ENCODE measurements at regions not wholly inside any gene's neighbourhood (a gene's known extent, or its start where the extent isn't known, plus 50 kb on each side); places are given as distances from the start of the nearest gene placed in this dataset.

DNA sequence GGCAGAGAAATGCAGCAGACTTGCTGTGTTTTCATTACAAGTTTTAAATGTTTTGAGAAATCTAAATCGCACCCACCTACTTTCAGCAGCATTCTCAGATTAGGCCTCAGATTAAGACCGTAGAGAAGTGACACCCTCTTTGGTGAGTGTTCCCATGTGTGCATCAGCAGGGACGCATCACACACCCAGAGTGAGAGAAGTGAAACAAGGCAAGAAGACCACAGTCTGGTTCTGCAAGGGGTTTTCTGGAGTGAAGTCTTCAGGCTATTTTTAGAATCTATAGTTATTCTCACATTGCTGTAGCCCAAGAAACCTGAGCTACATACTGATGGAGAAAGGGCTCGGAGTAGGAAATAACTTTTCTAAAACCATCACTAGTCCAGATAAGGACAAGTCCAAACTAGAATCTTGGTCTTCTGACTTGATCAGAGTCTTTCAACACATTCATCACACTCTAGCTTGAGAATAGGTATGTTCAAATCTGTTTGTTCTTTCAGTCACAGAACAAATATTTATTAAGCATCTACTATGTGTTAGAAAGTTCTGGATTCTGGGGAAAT lies 1216.6 kb upstream of the PIK3C3 start:
- in situ Hi-C loops (cut with MboI; ENCODE audit: low sequenced_read_pairs) = no loop called here

DNA sequence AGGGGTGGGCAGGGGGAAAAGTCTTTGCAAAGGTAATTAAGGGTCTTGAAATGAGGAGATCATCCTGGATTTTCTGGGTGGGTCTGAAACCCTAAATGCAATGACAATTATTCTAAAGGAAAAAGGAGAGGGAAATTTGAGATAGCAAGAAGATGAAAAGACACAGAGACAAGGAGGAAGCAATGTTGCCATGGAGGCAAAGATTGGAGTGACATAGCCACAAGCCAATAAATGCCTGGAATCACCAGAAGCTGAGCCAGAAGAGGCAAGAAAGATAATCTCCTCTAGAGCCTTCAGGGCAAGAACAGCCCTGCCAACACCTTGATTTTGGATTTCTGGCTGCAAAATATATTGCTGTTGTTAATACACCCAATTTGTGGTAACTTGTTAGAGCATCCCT lies 1246.3 kb upstream of the PIK3C3 start:
- in situ Hi-C loops (cut with MboI; ENCODE audit: low sequenced_read_pairs) = no loop called here

DNA sequence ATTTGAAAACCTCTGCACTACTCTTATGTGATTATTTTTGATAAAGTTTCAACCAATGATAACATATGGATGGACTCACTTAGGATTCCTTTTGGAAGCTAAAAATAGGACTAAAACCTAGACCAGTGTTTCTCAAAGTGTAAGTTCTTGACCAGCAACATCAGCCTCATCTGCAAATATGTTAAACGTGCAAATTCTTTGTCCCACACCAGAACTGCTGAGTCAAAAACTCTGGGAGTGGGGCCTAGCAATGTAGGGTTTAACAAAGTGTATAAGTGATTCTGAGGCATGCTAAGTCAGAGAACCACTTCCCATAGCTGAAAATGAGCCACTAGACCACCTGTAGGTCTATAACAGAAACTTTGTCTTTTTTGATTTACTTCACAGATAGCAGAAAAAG lies 1247.2 kb upstream of the PIK3C3 start:
- in situ Hi-C loops (cut with MboI; ENCODE audit: low sequenced_read_pairs) = no loop called here

DNA sequence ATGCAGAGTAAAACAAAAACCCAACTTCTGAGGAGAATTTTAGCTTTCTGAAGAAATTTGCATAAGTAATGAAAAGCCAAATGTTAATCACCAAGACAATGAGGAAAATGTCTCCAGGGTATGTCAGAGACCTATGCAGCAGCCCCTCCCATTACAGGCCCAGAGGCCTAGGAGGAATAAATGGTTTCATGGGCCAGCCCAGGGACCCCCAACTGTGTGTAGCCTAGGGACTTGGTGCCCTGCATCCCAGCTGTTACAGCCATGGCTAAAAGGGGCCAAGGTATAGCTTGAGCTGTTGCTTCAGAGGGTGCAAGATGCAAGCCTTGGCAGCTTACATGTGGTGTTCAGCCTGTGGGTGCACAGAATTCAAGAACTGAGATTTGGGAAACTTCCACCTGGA lies 1256.9 kb upstream of the PIK3C3 start:
- in situ Hi-C loops (cut with MboI; ENCODE audit: low sequenced_read_pairs) = no loop called here

DNA sequence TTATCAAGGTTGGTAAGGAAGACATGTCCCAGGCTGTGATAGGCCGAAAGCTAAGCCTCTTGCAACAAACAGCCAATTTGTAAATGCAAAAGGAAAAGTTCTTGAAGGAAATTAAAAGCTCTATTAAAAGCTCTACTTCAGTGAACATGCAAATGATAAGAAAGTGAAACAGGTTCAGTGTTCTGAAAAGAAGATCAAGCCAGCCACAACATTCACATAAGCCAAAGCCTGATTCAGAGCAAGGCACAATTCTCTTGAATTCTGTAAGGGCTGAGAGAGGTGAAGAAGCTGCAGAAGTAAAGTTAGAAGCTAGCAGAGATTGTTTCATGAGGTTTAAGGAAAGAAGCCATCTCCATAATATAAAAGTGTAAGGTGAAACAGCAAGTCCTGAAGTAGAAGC lies 1259.5 kb upstream of the PIK3C3 start:
- in situ Hi-C loops (cut with MboI; ENCODE audit: low sequenced_read_pairs) = no loop called here

DNA sequence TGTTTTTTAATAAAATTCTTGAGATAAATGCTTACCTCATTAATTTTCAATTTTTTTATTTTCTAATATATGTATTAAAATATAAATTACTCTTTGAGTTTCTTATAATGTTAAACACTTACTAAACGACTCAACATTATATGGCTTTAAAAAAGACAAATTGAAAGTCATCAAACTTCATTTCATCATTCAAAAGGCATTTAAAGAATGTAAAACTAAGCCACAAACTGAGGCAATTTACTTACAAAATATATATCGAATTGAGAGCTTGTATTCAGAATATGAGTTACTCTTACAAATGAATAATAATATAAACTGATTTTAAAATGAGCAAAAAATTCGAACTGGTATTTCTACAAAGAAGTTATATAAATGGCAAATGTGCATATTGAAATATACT lies 1262.2 kb upstream of the PIK3C3 start:
- in situ Hi-C loops (cut with MboI; ENCODE audit: low sequenced_read_pairs) = no loop called here

DNA sequence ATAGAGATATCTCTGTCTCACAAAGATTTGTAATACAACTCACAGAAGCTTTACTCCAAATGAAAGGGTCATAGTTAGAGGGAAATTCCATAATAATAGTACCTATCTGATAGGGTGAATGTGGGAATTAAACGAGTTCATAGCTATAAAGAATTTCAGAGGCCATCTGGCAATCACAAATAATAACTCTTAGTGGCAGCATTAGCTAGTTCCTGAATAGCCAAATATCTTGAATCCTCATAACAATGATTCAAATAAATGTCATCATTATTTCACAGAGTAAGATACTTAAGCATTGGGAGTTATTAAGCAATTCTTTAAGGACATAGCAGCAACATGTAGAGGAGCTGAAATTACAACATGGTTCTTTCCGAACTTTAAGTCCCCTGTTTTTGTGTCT lies 1265.0 kb upstream of the PIK3C3 start:
- in situ Hi-C loops (cut with MboI; ENCODE audit: low sequenced_read_pairs) = no loop called here

DNA sequence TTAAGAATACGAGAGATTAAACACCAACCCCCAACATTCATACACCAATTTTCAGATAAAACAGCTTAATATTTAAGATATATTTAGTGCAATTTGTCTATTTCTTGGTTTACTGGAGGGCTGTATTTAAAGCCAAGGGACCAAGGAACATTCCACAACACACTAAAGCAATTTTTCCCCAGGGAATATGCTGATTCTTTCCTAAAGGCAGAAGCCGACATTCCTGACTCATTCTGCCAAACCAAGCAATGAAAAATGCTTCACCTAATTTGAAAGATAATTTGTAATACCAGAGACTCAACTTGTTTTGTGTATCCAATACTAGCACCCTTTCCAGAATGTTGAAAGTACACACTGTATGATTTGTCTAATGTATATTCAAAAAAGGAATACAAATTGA lies 1267.6 kb upstream of the PIK3C3 start:
- in situ Hi-C loops (cut with MboI; ENCODE audit: low sequenced_read_pairs) = no loop called here

DNA sequence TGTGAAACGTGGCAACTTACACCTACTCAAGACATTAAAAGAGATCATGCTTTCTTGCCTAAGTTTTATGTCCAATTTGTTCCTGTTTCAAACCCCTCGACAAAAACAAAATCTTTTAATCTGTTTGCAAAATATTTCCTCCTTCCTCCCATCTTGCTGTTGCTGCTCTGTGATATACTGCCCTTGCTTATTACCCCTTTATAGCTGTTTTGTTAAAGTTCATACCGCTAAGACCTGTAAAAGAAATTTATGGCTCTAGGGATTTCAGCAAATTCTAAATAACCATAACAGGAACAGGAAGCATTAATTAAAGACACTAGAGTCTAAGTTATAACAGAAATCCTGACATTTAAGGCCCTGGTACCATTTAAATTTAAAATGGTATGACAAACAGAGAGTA lies 1268.2 kb upstream of the PIK3C3 start:
- in situ Hi-C loops (cut with MboI; ENCODE audit: low sequenced_read_pairs) = no loop called here

DNA sequence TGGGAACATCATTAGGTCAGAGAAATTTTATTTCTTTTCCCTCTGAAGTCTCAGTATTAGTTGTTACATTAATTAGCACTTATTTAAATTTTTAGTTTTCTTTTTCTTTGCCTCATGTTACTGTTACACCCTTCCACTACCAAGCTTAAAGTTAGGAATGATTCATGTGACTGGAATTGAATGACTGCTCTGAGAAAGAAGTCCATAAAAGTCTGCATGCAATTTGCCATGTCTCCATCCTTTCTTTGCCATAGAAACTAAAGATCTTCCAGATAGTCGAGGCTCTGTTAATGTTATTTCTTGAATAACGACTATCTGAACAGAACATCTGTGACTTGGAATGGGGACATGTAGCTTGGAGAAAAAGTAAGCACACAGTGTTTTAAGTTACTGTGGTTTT lies 1269.8 kb upstream of the PIK3C3 start:
- in situ Hi-C loops (cut with MboI; ENCODE audit: low sequenced_read_pairs) = no loop called here

DNA sequence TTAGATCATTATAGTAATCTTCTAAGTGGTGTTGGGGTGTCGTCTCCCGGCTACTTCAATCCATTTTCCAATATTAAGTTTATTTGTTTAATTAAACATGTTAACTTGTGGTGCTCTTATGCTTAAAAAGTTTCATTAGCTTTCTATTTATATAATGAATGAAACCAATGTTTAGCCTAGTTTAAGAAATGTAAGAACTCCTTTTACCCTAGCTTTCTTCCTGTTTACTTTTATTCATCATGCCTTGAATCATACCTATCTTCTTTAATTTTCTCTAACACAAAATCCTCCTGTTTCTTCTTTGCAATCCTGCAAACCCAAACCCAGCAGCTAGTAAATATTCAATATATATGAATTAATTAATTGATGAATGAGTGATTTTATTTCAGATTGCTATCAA lies 1276.7 kb upstream of the PIK3C3 start:
- in situ Hi-C loops (cut with MboI; ENCODE audit: low sequenced_read_pairs) = no loop called here

DNA sequence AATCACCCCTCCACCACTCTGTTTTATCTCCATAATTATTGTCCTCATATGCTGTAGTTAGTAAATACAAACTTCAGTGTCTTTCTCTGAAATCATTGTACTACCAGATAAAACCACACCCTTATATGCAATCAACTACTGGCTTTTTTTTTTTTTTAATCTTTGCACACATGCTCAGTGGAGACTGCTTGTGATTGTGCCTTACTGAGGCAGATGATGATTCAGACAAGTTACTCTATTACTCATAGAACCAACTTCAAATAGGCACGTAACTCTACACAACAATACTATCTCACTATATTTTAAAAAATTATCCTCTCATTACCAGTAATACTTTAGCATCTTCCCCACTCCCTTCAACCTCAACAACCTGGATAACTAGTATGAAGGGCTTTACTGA lies 1278.4 kb upstream of the PIK3C3 start:
- in situ Hi-C loops (cut with MboI; ENCODE audit: low sequenced_read_pairs) = no loop called here

DNA sequence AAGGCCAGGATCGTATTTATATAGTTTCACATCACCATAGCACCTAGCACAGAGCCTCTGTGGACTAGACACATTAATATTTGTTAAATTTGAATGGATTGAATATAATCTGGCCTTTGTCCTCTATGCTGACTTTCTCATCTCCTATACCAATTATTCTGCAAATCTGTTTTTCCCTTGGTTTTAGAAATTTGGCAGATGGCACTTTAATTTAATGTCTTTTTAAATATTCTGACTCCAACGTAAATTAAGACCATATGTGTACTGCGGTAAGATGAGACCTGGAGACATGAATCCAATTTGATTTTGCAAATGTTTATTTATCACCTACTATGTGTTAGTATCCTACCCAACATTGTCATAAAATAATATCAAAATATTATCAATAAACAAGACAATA lies 1281.9 kb upstream of the PIK3C3 start:
- in situ Hi-C loops (cut with MboI; ENCODE audit: low sequenced_read_pairs) = no loop called here

DNA sequence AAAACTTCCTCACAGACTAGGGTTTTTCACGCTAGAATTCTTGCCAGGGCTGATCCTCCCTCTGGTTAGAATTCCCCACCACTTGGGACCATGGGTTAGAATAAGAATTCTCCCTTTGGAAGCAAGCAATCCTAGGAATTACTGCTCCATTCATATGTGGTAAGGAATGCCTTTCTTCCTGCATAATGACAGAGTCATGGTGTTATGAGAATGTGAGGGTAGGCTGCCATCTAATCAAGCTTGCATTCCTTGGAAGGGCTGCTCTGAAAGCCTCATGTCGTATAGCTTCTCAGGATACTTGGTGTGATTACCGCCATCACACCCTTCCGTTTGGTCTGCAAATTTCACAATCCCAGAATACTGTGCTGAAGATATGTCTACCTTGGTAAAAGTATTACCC lies 1282.4 kb upstream of the PIK3C3 start:
- in situ Hi-C loops (cut with MboI; ENCODE audit: low sequenced_read_pairs) = no loop called here

DNA sequence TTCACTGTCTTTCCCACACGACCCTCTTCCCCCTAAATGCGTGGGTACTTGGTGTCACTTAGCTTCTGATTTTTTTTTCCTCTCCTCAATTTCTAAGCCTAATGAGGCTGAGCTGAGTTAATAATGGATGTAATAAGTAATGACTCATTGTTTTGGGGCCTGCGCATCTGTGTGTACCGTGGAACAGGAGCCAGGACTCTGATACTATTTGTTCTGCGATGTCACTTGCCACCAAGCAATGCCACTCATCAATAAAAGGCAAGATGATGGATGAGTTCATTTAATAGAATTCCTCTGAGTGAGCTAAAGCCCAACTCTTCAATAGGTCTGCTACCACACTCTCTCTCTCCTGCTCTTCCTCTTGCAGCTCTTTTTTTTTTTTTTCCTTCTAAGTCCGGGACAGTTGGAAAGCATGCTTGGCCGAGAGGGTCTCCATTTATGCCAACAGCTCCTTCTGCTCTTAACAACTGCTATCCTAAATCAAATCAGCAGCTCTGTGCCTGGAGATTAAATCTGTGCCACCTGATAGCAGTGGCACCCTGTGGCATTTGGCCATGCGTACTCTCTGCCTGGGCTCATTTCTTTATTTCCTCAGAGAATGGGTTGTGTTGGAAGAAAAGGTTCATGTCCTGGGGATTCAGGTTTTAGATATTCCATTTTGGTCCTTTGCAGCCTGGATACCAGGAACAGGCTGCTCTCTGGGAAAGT lies 1284.2 kb upstream of the PIK3C3 start:
- in situ Hi-C loops (cut with MboI; ENCODE audit: low sequenced_read_pairs) = no loop called here

DNA sequence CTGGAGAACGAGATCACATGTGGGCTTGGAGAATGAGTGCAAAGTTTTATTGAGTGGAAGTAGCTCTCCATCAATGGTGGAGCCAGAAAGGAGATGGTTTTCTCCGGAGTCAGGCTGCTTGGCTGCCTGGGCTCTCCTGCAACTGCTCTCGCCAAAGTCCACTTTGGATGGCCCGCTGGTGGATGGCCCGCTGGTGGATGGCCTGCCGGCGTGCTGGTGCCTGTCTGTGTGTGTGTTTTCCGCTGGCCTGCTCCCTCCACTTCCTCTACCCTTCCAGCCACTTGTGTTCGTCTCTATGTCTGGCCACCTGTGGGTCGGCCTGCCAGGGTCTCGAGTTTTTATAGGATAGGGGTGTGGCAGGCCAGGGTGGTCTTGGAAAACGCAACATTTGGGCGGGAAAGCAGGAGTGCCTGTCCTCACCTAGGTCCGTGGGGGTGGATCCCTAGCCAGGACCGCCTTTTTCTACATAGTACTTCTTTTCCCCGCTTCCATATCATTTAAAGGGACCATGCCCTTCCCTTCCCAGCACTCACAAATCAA lies 1292.1 kb upstream of the PIK3C3 start:
- in situ Hi-C loops (cut with MboI; ENCODE audit: low sequenced_read_pairs) = no loop called here

DNA sequence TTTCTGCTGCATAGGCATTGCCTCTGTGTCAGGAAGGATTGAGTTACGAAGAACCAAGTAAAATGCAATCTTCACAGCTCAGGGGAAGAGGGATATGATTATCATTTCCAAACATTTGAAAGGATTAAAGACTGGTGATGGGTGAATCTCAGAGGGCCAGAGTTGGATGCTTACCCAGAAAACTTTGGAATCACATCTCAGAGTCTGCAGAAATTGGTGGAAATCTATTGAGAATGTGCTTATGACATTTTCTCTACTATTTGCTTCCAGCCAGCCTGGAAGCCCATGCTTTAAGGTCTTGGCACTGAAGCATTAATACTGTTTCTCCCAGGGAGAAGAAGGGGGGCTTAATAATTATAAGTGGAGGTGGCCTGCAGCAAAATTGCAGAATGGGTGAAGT lies 1301.4 kb upstream of the PIK3C3 start:
- in situ Hi-C loops (cut with MboI; ENCODE audit: low sequenced_read_pairs) = no loop called here

DNA sequence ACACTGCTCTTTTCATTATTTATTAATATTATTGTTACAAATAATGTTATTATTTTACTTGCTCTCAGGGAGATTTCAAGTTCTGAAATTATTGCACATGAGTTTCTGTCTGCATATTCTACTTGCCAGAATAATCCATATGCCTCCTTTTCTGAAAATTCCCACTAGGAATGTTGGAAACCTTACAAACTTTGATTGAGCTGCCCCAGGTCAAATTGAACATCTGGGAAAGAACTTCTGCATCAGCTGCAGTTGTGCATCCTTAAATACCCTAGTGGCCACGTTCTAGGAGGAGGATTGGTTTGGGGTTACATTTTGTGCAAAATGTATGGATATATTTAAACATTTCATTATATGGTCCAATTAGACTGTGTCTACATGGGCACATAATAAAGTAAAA lies 1302.7 kb upstream of the PIK3C3 start:
- in situ Hi-C loops (cut with MboI; ENCODE audit: low sequenced_read_pairs) = no loop called here

DNA sequence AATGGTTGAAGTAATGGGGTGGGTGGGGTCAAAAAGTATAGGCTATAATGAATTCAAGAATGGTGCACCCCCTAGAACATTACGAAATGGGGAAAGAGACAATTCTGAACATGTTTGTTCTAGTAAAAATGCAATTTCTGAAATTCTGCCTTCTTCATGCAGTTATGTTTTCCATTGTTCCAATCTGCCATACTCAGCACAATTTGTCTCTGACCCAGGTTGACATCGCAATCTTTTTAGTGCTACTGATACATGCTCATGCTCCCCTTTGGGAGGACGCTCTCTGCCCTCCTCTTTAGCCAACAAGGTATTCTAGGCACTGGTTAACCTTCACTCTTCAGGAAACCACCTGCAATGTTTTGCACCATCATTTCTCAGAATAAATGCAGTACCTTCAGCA lies 1303.9 kb upstream of the PIK3C3 start:
- in situ Hi-C loops (cut with MboI; ENCODE audit: low sequenced_read_pairs) = no loop called here

DNA sequence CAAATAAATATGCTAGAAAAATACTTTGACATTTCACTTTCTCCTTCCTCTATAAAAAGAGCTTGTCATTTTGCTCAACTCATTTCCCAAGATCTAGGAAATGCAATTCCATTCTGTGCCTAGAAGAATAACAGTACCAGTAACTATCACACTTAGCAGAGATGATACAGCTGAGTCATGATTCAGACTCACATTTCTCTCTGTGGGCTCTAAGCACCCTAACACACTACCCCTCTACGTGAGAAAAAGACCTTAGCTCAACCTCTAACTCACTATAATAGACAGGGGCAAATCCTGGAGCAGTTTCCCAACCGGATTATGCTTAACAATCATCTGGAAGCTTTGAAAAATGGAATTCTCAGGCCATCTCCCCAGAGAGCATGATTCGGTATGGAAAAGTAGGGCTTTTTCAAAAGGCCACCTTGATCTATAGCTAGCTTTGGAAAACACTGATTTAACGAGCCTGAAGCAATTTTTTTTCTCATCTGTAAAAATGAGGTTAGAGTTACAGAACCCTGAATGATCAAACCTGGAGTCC lies 1312.3 kb upstream of the PIK3C3 start:
- in situ Hi-C loops (cut with MboI; ENCODE audit: low sequenced_read_pairs) = no loop called here

DNA sequence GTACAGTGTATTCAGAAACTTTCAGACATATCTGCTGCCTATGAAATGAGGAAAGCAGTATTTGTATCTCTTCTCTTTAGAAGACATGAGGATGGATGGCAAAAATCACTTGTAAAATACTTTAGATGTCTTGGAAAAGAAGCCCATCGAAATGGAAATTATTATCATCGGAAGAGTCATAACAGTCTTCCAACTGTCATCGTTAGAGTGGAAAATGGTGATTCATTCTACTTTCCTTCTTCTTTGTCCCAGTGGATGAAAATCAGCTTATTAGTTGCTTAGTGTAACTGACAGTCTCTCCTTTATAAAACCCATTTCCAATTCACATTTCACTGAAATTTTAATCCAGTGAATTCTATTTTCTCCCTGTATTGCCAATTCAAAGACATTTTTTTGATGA lies 1323.7 kb upstream of the PIK3C3 start:
- in situ Hi-C loops (cut with MboI; ENCODE audit: low sequenced_read_pairs) = no loop called here

DNA sequence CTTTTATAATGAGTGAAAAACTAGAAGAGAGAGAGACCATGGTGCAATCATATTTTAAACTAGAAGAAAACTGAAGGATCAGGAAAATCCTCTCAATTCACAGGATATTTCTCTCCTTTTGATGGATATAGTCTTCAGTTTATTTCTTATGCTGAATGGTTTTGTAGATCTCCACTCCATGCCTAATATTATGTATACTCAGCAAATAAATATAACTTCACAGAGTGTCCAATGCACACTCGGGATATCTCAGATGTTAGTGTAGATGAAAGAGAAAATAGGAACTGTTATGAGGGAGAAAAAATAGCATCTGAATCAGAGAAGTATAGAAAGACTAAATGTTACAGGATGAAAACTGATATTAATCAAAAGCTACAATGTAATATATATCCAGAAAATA lies 1324.5 kb upstream of the PIK3C3 start:
- in situ Hi-C loops (cut with MboI; ENCODE audit: low sequenced_read_pairs) = no loop called here

DNA sequence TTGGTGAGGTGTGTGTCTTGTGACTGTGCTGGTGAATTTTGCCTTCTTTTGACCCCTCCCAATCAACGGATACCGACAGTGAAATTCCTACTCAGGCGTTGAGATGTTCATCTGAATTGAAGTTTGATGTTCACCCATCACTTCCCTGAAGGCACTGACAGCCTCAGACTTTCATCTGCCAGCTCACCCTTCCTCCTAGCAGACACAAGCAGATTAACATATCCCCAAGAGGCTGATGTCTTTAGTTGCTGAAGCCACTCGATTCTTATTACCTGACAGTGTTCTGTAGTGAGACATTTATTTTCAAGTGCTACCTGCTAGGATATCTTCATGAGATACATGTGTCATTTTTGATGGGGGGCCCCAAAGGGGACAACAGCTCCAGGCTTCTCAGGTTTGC lies 1330.1 kb upstream of the PIK3C3 start:
- in situ Hi-C loops (cut with MboI; ENCODE audit: low sequenced_read_pairs) = no loop called here

Data from HL-60/S4 treated with retinoic acid at 250 ng/mL for 4 days and 3 days (cell line).